ENCODE measurements at regions not wholly inside any gene's neighbourhood (a gene's known extent, or its start where the extent isn't known, plus 50 kb on each side); places are given as distances from the start of the nearest gene placed in this dataset.

DNA sequence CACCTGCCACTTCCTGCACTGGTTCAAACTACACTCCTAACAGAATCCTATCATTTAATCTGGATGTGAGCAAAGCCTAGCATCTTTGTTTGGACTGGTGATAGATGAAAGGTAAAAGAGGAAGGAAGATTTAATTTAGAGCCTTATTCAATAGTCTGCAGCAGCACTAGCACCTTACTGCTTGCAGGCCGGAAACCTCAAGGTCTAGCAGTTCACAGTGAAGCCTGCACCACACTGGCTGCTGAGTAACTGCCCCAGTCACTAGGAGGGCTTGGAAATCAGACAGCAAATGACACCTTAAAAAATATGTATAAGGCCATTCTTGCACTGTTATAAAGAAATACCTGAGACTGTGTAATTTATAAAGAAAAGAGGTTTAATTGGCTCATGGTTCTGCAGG is 358.0 kb downstream of the DAD1 start:
- TF ChIP-seq, protein P1, sequence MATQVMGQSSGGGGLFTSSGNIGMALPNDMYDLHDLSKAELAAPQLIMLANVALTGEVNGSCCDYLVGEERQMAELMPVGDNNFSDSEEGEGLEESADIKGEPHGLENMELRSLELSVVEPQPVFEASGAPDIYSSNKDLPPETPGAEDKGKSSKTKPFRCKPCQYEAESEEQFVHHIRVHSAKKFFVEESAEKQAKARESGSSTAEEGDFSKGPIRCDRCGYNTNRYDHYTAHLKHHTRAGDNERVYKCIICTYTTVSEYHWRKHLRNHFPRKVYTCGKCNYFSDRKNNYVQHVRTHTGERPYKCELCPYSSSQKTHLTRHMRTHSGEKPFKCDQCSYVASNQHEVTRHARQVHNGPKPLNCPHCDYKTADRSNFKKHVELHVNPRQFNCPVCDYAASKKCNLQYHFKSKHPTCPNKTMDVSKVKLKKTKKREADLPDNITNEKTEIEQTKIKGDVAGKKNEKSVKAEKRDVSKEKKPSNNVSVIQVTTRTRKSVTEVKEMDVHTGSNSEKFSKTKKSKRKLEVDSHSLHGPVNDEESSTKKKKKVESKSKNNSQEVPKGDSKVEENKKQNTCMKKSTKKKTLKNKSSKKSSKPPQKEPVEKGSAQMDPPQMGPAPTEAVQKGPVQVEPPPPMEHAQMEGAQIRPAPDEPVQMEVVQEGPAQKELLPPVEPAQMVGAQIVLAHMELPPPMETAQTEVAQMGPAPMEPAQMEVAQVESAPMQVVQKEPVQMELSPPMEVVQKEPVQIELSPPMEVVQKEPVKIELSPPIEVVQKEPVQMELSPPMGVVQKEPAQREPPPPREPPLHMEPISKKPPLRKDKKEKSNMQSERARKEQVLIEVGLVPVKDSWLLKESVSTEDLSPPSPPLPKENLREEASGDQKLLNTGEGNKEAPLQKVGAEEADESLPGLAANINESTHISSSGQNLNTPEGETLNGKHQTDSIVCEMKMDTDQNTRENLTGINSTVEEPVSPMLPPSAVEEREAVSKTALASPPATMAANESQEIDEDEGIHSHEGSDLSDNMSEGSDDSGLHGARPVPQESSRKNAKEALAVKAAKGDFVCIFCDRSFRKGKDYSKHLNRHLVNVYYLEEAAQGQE (IDR thresholded peaks at IDR 0.05; ENCODE audit: insufficient read depth in 1 of 2, low read depth in 2 of 2, low read length in 2 of 2) = no peak
- no peak for TF ChIP-seq FOXP2 (optimal IDR thresholded peaks at IDR 0.05; ENCODE audit: borderline replicate concordance, extremely low read depth, extremely low read length, insufficient read depth)
- no peak for TF ChIP-seq TAF1 (IDR thresholded peaks at IDR 0.05; ENCODE audit: borderline replicate concordance, insufficient read depth, low read length)

Measured in PFSK-1 (cell line).